MM.1S (cell line): ENCODE measurements at regions not wholly inside any gene's neighbourhood (a gene's known extent, or its start where the extent isn't known, plus 50 kb on each side); places are given as distances from the start of the nearest gene placed in this dataset.

Experiments
- EZH2phosphoT487 ChIP-seq: fragments of 300-600 bp; sonication (generic); IDR thresholded peaks from 2 replicates; pipeline ENCODE4 v1.6.1; 2018; ENCODE audit warnings: antibody characterized with exemption, low read length
- TF ChIP-seq, protein P1 (sequence below): fragments of 300-600 bp; sonication (generic); IDR thresholded peaks from 2 replicates; pipeline ENCODE4 v1.5.1; 2016; ENCODE audit warnings: antibody characterized with exemption, low read length, mixed read lengths

GRCh38 chr4:132059227-132059626, 1089.9 kb upstream of the PCDH10 start:
- TF ChIP-seq EZH2phosphoT487, result no peak
- TF ChIP-seq, protein P1, sequence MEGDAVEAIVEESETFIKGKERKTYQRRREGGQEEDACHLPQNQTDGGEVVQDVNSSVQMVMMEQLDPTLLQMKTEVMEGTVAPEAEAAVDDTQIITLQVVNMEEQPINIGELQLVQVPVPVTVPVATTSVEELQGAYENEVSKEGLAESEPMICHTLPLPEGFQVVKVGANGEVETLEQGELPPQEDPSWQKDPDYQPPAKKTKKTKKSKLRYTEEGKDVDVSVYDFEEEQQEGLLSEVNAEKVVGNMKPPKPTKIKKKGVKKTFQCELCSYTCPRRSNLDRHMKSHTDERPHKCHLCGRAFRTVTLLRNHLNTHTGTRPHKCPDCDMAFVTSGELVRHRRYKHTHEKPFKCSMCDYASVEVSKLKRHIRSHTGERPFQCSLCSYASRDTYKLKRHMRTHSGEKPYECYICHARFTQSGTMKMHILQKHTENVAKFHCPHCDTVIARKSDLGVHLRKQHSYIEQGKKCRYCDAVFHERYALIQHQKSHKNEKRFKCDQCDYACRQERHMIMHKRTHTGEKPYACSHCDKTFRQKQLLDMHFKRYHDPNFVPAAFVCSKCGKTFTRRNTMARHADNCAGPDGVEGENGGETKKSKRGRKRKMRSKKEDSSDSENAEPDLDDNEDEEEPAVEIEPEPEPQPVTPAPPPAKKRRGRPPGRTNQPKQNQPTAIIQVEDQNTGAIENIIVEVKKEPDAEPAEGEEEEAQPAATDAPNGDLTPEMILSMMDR, result no peak
